A673 (cell line): ENCODE measurements at regions not wholly inside any gene's neighbourhood (a gene's known extent, or its start where the extent isn't known, plus 50 kb on each side); places are given as distances from the start of the nearest gene placed in this dataset.
"Not testable (repeated sequence)": the region's sequence is repeated elsewhere in the genome, so short reads cannot be mapped to it uniquely, and the experiment has no call there.

Source experiments
- CTCF ChIP-seq: fragments of 300-800, 200-600 bp; sonication (generic); conservative IDR thresholded peaks from 2 replicates; pipeline ENCODE4 v1.5.1; 2017; ENCODE audit warnings: low read depth, mild to moderate bottlenecking, antibody characterized with exemption, low read length, moderate library complexity, mixed read lengths
- EZH2 ChIP-seq: fragments of 200-600 bp; sonication (generic); IDR thresholded peaks from 2 replicates; pipeline ENCODE4 v1.6.1; 2017; ENCODE audit warnings: borderline replicate concordance, low read depth, mild to moderate bottlenecking, mixed read lengths, antibody characterized with exemption, low read length; ENCODE audit not compliant: poor library complexity, severe bottlenecking

- not testable (repeated sequence) for TF ChIP-seq CTCF, EZH2
Measured at GRCh38 chr4:118512870-118513269, 160.1 kb upstream of the PRSS12 start.
